GM12878 (cell line): ENCODE measurements at regions not wholly inside any gene's neighbourhood (a gene's known extent, or its start where the extent isn't known, plus 50 kb on each side); places are given as distances from the start of the nearest gene placed in this dataset.

Experiments
- ATAC-seq: fragments of 200-7000 bp; cut with Tn5 transposase; 3 replicates; pipeline ENCODE4 v1.9.1; 2020; ENCODE audit warnings: mild to moderate bottlenecking, moderate library complexity
- BruUV-seq: library from RNA; stranded (reverse); fragments of 400-500 nt; replicated peaks from 2 replicates; lab custom pipeline; 2021; lab: Mats Ljungman, UMichigan
- CTCF ChIA-PET: fragments of 300-600 bp; sonication (Branson Sonifier 250); formaldehyde crosslinking; extraction: SDS; loops from one replicate; lab custom pipeline; 2021; ENCODE audit warnings: inconsistent platforms; lab: Yijun Ruan, JAX
- POLR2A ChIA-PET: fragments of 350-600 bp; formaldehyde crosslinking; extraction: SDS; loops from one replicate; lab custom pipeline; 2021; ENCODE audit warnings: inconsistent platforms; lab: Charles Lee
- RAD21 ChIA-PET: fragments of 300-600 bp; sonication (Branson Sonifier 250); formaldehyde crosslinking; loops from one replicate; lab custom pipeline; 2023; ENCODE audit warnings: antibody characterized with exemption; ENCODE audit not compliant: unreplicated experiment; lab: Charles Lee
- SMC1A ChIA-PET: fragments of 300-600 bp; sonication (Branson Sonifier 250); formaldehyde crosslinking; loops from one replicate; lab custom pipeline; 2023; ENCODE audit not compliant: unreplicated experiment, uncharacterized antibody; lab: Charles Lee
- DNase-seq: peaks from one replicate; pipeline ENCODE4 v3.0.0-alpha.2; 2011; ENCODE audit warnings: low read depth, low spot score
- FAIRE-seq: peaks from 3 replicates; lab custom pipeline; 2011; peaks lifted over from hg19 to GRCh38; lab: Jason Lieb, UNC
- H2AFZ ChIP-seq: 2 replicates; pipeline ENCODE4 v1.6.0; 2011; ENCODE audit warnings: low read depth, low read length, control low read depth; ENCODE audit not compliant: control insufficient read depth
- H3K27ac ChIP-seq: 2 replicates; pipeline ENCODE4 v1.5.1; 2011; ENCODE audit warnings: control low read depth; ENCODE audit not compliant: control insufficient read depth, insufficient read depth
- H3K27me3 ChIP-seq, 2 experiments: replicated peaks in 1 of 2; 2 replicates each; pipeline versions ENCODE4 v1.6.0 to v1.6.1; 2011; ENCODE audit warnings: low read length in 1 of 2; ENCODE audit not compliant: control insufficient read depth in 2 of 2, insufficient read depth in 2 of 2
- H3K36me3 ChIP-seq, 2 experiments: 2 replicates each; pipeline ENCODE4 v1.5.1; 2011; ENCODE audit warnings: low read length in 1 of 2; ENCODE audit not compliant: control insufficient read depth in 2 of 2, insufficient read depth in 2 of 2
- H3K4me1 ChIP-seq: 2 replicates; pipeline ENCODE4 v1.6.1; 2011; ENCODE audit warnings: mild to moderate bottlenecking, low read length, moderate library complexity, mixed read lengths; ENCODE audit not compliant: control insufficient read depth, insufficient read depth
- H3K4me2 ChIP-seq: 2 replicates; pipeline ENCODE4 v1.6.0; 2011; ENCODE audit warnings: control low read depth; ENCODE audit not compliant: control insufficient read depth, insufficient read depth
- H3K4me3 ChIP-seq: fragments of 200-600 bp; sonication (generic); 2 replicates; pipeline ENCODE4 v1.5.1; 2016
- H3K79me2 ChIP-seq: 2 replicates; pipeline ENCODE4 v1.6.0; 2011; ENCODE audit warnings: low read length; ENCODE audit not compliant: control insufficient read depth, insufficient read depth
- H3K9ac ChIP-seq: 2 replicates; pipeline ENCODE4 v1.8.0; 2011; ENCODE audit warnings: low read length, control low read depth, mixed read lengths; ENCODE audit not compliant: control insufficient read depth, insufficient read depth
- H3K9me3 ChIP-seq: replicated peaks from 3 replicates; pipeline ENCODE4 v1.5.1; 2011; ENCODE audit warnings: mild to moderate bottlenecking, low read length; ENCODE audit not compliant: control insufficient read depth, insufficient read depth
- H4K20me1 ChIP-seq: 2 replicates; pipeline ENCODE4 v1.6.0; 2011; ENCODE audit not compliant: control insufficient read depth, insufficient read depth
- BACH1 ChIP-seq: fragments of 450-650 bp; IDR thresholded peaks from 2 replicates; pipeline ENCODE4 v1.6.1; 2017; ENCODE audit warnings: mild to moderate bottlenecking, borderline replicate concordance
- BCL11A ChIP-seq: IDR thresholded peaks from 2 replicates; pipeline ENCODE4 v1.6.1; 2011; ENCODE audit warnings: low read depth, low read length
- CTCF ChIP-seq, 3 experiments: IDR thresholded peaks in 2 of 3; conservative IDR thresholded peaks in 1 of 3; 2 replicates each; pipeline ENCODE4 v1.5.1; 2011; ENCODE audit warnings: low read depth in 3 of 3, low read length in 3 of 3, mild to moderate bottlenecking in 3 of 3, control low read depth in 2 of 3, moderate library complexity in 2 of 3, inconsistent platforms in 1 of 3, mixed read lengths in 1 of 3; ENCODE audit not compliant: control insufficient read depth in 2 of 3, insufficient read depth in 1 of 3; ENCODE audit errors: extremely low read depth in 1 of 3
- E4F1 ChIP-seq: fragments of 450-650 bp; IDR thresholded peaks from 2 replicates; pipeline ENCODE4 v1.6.1; 2018; ENCODE audit warnings: borderline replicate concordance, mild to moderate bottlenecking; ENCODE audit not compliant: partially characterized antibody
- EED ChIP-seq: sonication (generic); IDR thresholded peaks from 2 replicates; pipeline ENCODE4 v1.6.1; 2016; ENCODE audit warnings: antibody characterized with exemption, low read depth
- KLF5 ChIP-seq: fragments of 450-650 bp; IDR thresholded peaks from 2 replicates; pipeline ENCODE4 v1.6.1; 2014; ENCODE audit warnings: mild to moderate bottlenecking; ENCODE audit not compliant: partially characterized antibody
- MLLT1 ChIP-seq: fragments of 450-650 bp; IDR thresholded peaks from 2 replicates; pipeline ENCODE4 v1.6.1; 2016; ENCODE audit warnings: mild to moderate bottlenecking
- NR2C1 ChIP-seq: fragments of 450-650 bp; IDR thresholded peaks from 2 replicates; pipeline ENCODE4 v1.6.1; 2017; ENCODE audit warnings: antibody characterized with exemption, mild to moderate bottlenecking, moderate library complexity
- PAX8 ChIP-seq: fragments of 450-650 bp; IDR thresholded peaks from 2 replicates; pipeline ENCODE4 v1.6.1; 2017; ENCODE audit warnings: mild to moderate bottlenecking, moderate library complexity
- PBX3 ChIP-seq: IDR thresholded peaks from 2 replicates; pipeline ENCODE4 v1.6.1; 2011; ENCODE audit warnings: mild to moderate bottlenecking, low read depth, low read length, moderate library complexity; ENCODE audit not compliant: insufficient replicate concordance
- RAD51 ChIP-seq: fragments of 450-650 bp; IDR thresholded peaks from 2 replicates; pipeline ENCODE4 v1.6.1; 2016; ENCODE audit warnings: moderate library complexity, mild to moderate bottlenecking, inconsistent platforms
- SRF ChIP-seq, 2 experiments: IDR thresholded peaks; 2 replicates each; pipeline ENCODE4 v1.6.1; 2011; ENCODE audit warnings: low read depth in 2 of 2, low read length in 2 of 2, mild to moderate bottlenecking in 1 of 2, moderate library complexity in 1 of 2
- TCF12 ChIP-seq: IDR thresholded peaks from 2 replicates; pipeline ENCODE4 v1.6.1; 2011; ENCODE audit warnings: low read depth, mild to moderate bottlenecking, low read length
- YY1 ChIP-seq: IDR thresholded peaks from 2 replicates; pipeline ENCODE4 v1.6.1; 2011; ENCODE audit warnings: low read depth, mild to moderate bottlenecking, low read length
- ZBTB11 ChIP-seq: fragments of 450-650 bp; formaldehyde crosslinking; IDR thresholded peaks from 2 replicates; pipeline ENCODE4 v1.5.0; 2022; ENCODE audit warnings: mild to moderate bottlenecking, missing genetic modification characterization
- in situ Hi-C: fragments of 300-500 bp; cut with MboI; formaldehyde crosslinking; loops from 9 replicates; pipeline ENCODE4 v1.14.3; 2018; ENCODE audit warnings: mixed read lengths
- intact Hi-C: fragments of 100-400 bp; cut with micrococcal nuclease; formaldehyde crosslinking; loops from one replicate; pipeline ENCODE4 v1.14.2; 2022; ENCODE audit not compliant: unreplicated experiment

GRCh38 chr21:16425376-16425775 is 695.6 kb downstream of the USP25 start:
- in situ Hi-C loops = no loop called here
- POLR2A ChIA-PET = no interaction called here

More at GRCh38 chr21:16425376-16425775, 695.6 kb downstream of the USP25 start:
- DNase-seq (no peak), ATAC-seq (no peak), FAIRE-seq (no peak)
- Histone ChIP-seq H3K36me3 (no peaks in the 10 kb centered on the region), H3K4me2 (no peak overlapping the region), H4K20me1 (no peaks in the 10 kb centered on the region), H3K9me3 (no peaks in the 10 kb centered on the region), H3K9ac (no peak overlapping the region), H3K27ac (no peak overlapping the region), H3K4me3 (no peak overlapping the region), H3K4me1 (no peaks in the 10 kb centered on the region), H2AFZ (no peak overlapping the region), H3K79me2 (no peaks in the 10 kb centered on the region), H3K27me3 (no peaks in the 10 kb centered on the region)
- RAD21 ChIA-PET = no interaction called here
- intact Hi-C loops = no loop called here
- SMC1A ChIA-PET = no interaction called here
- BruUV-seq = no TSS peak
- CTCF ChIA-PET = no interaction called here
- no peak for TF ChIP-seq YY1
- TF ChIP-seq E4F1 = no peak
- TF ChIP-seq ZBTB11 (CRISPR knock-in tag) = no peak
- TF ChIP-seq EED = no peak
- TF ChIP-seq CTCF (IDR thresholded peaks at IDR 0.05 in 2 of 3, conservative IDR thresholded peaks at IDR 0.05 in 1 of 3; ENCODE audit: control insufficient read depth in 2 of 3, extremely low read depth in 1 of 3, insufficient read depth in 1 of 3, low read depth in 3 of 3, low read length in 3 of 3) = no peak
- TF ChIP-seq NR2C1 = no peak
- no peak for TF ChIP-seq BACH1
- TF ChIP-seq BCL11A = no peak
- no peak for TF ChIP-seq KLF5
- no peak for TF ChIP-seq PBX3
- no peak for TF ChIP-seq SRF (IDR thresholded peaks at IDR 0.05; ENCODE audit: low read depth in 2 of 2, low read length in 2 of 2)
- TF ChIP-seq TCF12 = no peak
- no peak for TF ChIP-seq MLLT1
- no peak for TF ChIP-seq PAX8
- no peak for TF ChIP-seq RAD51
